ENCODE measurements at regions not wholly inside any gene's neighbourhood (a gene's known extent, or its start where the extent isn't known, plus 50 kb on each side); places are given as distances from the start of the nearest gene placed in this dataset.

DNA sequence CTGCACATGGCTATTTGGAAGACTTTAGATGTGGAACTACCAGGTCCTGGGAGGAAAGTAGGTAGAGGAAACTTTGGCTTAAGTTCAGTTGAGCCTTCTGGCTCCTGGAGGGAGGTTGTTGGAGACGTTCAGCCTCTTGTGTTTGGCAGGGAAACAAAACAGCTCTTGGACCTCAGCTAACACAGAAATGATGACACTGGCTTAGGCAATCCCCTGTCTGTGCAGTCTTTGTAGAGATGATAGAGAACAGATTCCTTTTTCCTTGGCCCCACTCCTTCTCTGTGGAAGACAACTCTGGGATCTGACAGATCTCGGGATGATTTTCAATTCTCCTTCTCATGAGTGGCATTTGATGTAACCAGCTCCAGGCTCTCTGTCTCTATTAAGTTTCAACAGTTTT is 428.5 kb downstream of the TMEM135 start:
- TF ChIP-seq EZH2 (IDR thresholded peaks at IDR 0.05) (no peak), POLR2AphosphoS5 (IDR thresholded peaks at IDR 0.05; ENCODE audit: borderline replicate concordance, low read depth, low read length) (no peak)
